HG02610 (cell line): ENCODE measurements at regions not wholly inside any gene's neighbourhood (a gene's known extent, or its start where the extent isn't known, plus 50 kb on each side); places are given as distances from the start of the nearest gene placed in this dataset.
"Not testable (repeated sequence)": the region's sequence is repeated elsewhere in the genome, so short reads cannot be mapped to it uniquely, and the experiment has no call there.

ENCODE experiments used
- ATAC-seq: cut with Tn5 transposase; IDR thresholded peaks from one replicate; pipeline ENCODE4 v1.9.1; 2021; ENCODE audit warnings: mild to moderate bottlenecking, moderate library complexity; ENCODE audit not compliant: unreplicated experiment

GRCh38 chr12:19819231-19819630 is 379.9 kb downstream of the AEBP2 start:
- no peak for ATAC-seq

- no peak for ATAC-seq
Measured at GRCh38 chr12:19822476-19822875, 383.2 kb downstream of the AEBP2 start.

DNA sequence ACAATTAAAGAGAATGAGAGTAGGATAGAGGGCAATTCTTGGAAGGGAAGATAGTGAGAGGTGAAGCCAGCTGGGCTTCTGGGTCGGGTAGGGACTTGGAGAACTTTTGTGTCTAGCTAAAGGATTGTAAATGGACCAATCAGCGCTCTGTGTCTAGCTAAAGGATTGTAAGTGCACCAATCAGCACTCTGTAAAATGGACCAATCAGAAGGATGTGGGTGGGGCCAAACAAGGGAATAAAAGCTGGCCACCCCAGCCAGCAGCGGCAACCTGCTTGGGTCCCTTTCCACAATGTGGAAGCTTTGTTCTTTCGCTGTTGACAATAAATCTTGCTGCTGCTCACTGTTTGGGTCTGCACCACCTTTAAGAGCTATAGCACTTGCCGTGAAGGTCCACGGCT is 384.0 kb downstream of the AEBP2 start:
- ATAC-seq: not testable (repeated sequence)

DNA sequence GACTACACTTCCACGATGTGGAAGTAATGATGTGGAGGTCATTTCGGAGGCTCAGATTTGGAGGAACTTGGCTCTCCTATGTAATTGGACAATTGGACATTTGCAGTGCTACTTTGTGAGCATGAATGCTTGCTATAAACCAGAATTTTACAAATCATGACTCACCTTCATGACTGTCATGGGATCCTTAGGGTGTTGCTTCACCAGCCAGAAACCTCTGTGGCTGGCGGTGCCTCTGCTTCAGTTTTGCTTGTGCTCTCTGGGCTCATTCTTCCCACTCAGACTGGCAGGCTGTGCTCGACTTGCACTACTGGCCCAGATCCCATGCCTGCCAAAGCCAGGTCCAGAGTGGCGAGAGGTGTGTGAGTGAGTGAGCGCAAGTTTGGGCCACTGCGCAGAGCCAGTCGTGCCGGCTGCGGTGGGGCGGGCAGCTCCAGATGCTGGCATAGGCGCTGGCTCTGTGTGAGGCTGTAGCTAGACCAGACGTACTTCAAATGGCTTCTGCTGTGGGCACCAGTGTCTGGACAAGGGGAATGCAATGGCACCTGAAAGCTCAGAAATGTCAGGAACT is 387.8 kb downstream of the AEBP2 start:
- ATAC-seq: no peak

- ATAC-seq: no peak
Measured at GRCh38 chr12:19829100-19829853, 390.0 kb downstream of the AEBP2 start.

DNA sequence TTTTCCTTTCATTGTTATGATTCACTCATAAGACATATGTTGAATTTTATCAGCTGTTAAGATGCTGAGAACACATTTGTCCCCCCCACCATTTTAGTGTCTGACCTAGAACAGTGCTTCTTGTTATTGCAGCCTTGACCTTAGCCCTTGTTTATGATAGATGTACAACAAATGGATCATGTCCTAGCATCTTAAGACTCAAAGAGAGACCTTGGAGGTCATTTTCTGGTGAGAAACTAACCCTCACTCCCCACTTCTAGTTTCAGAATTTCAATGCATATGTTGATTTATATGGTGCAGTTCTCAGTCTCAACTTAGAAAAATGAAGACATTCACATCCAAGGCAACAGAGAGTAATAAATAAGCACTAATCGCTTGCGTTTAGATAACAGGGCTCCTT is 391.2 kb downstream of the AEBP2 start:
- peak; percentile 33 for ATAC-seq

- peak; percentile 66 for ATAC-seq
Measured at GRCh38 chr12:19833775-19834501, 394.6 kb downstream of the AEBP2 start.

GRCh38 chr12:19834592-19834991 is 395.3 kb downstream of the AEBP2 start:
- ATAC-seq: no peak

GRCh38 chr12:19836056-19836455 is 396.8 kb downstream of the AEBP2 start:
- no peak for ATAC-seq

GRCh38 chr12:19836456-19836855 is 397.2 kb downstream of the AEBP2 start:
- no peak for ATAC-seq

- no peak for ATAC-seq
Measured at GRCh38 chr12:19837543-19837942, 398.3 kb downstream of the AEBP2 start.

DNA sequence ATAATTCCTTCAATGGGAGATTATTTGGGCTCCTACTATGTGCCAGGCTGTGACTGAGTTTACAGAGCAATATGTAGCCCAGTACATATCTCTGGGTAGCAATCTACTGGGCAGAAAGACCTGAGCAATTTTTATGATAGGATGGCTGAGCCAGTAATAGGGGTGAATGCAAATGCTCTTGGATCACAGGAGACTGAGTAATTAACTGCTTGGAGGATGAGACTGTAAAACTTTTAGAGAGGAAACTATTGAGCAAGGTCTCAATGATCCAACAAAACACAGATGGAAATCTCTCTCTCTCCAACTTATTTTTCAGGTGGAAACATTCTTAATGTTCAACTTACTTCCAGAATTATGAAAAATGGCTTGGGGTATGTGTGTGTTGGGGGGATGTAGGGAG is 402.2 kb downstream of the AEBP2 start:
- no peak for ATAC-seq

GRCh38 chr12:19842116-19842515 is 402.8 kb downstream of the AEBP2 start:
- no peak for ATAC-seq

DNA sequence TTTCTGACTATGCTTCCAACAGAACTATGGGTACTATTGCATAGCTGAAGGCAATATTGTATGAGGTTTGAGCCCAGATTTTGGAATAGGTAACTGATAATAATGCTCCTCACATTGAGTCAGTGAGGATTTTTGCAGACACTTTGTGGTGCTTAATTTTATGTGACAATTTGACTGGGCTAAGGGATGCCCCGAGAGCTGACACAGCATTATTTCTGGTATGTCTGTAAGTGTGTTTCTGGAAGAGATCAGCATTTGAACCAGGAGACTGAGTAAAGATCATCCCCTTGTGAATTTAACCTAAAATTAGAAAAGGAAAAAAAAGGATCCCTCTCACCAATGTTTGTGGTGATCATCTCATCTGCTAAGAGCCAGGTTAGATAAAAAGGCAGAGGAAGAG is 404.9 kb downstream of the AEBP2 start:
- no peak for ATAC-seq

- no peak for ATAC-seq
Measured at GRCh38 chr12:19846574-19846973, 407.3 kb downstream of the AEBP2 start.

GRCh38 chr12:19847294-19848059 is 408.2 kb downstream of the AEBP2 start:
- peak; percentile 80 for ATAC-seq

- no peak for ATAC-seq
Measured at GRCh38 chr12:19848421-19848820, 409.1 kb downstream of the AEBP2 start.

DNA sequence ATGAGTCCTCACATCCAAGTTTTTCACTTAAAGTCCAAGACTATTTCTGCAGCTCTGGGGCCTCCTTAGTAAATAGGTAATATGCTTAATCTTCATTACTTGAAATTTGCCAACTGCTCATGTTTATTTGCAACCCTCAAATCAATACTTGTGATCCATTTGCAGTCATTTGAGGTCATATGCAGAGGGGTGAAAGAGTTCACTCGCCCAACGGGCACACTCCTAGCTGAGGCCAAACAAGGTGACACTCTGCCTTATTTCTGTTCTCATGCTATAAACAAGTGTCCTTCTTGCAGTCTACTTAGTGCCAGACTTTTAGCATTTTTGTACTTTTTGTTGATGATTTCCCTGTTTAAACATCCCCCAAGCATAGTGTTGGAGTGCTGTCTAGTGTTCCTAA is 409.9 kb downstream of the AEBP2 start:
- no peak for ATAC-seq

- no peak for ATAC-seq
Measured at GRCh38 chr12:19850346-19851065, 411.2 kb downstream of the AEBP2 start.

- no peak for ATAC-seq
Measured at GRCh38 chr12:19852100-19852855, 413.0 kb downstream of the AEBP2 start.
